ENCODE measurements at regions not wholly inside any gene's neighbourhood (a gene's known extent, or its start where the extent isn't known, plus 50 kb on each side); places are given as distances from the start of the nearest gene placed in this dataset.

- no peak overlapping the region for H3K27ac ChIP-seq
- no peak for TF ChIP-seq CTCF (conservative IDR thresholded peaks at IDR 0.05)
- TF ChIP-seq ZFX (IDR thresholded peaks at IDR 0.05): no peak
Observed at GRCh38 chr4:179544496-179544895, 2102.3 kb upstream of the AGA start.

- no peak overlapping the region for H3K27ac ChIP-seq
- TF ChIP-seq CTCF (conservative IDR thresholded peaks at IDR 0.05) (no peak), ZFX (IDR thresholded peaks at IDR 0.05) (no peak)
Observed at GRCh38 chr4:179552131-179552530, 2109.9 kb upstream of the AGA start.

GRCh38 chr4:179563741-179564140, 2121.5 kb upstream of the AGA start:
- TF ChIP-seq ZFX (IDR thresholded peaks at IDR 0.05): no peak
- TF ChIP-seq CTCF (conservative IDR thresholded peaks at IDR 0.05): no peak

GRCh38 chr4:179569549-179569948, 2127.3 kb upstream of the AGA start:
- TF ChIP-seq CTCF (conservative IDR thresholded peaks at IDR 0.05): no peak
- TF ChIP-seq ZFX (IDR thresholded peaks at IDR 0.05): no peak
- no peak overlapping the region for H3K27ac ChIP-seq

More at GRCh38 chr4:179563741-179564140, 2121.5 kb upstream of the AGA start:
- H3K27ac ChIP-seq: no peak overlapping the region

GRCh38 chr4:179582164-179582905, 2140.1 kb upstream of the AGA start:
- H3K27ac ChIP-seq: no peak overlapping the region
- TF ChIP-seq CTCF (conservative IDR thresholded peaks at IDR 0.05): no peak

- TF ChIP-seq CTCF (conservative IDR thresholded peaks at IDR 0.05) (no peak), ZFX (IDR thresholded peaks at IDR 0.05) (no peak)
- H3K27ac ChIP-seq: no peak overlapping the region
Observed at GRCh38 chr4:179583221-179583620, 2141.0 kb upstream of the AGA start.

GRCh38 chr4:179584101-179584500, 2141.9 kb upstream of the AGA start:
- no peak for TF ChIP-seq CTCF (conservative IDR thresholded peaks at IDR 0.05)
- no peak for TF ChIP-seq ZFX (IDR thresholded peaks at IDR 0.05)
- H3K27ac ChIP-seq: no peak overlapping the region

Data from C4-2B (cell line).